ENCODE measurements at regions not wholly inside any gene's neighbourhood (a gene's known extent, or its start where the extent isn't known, plus 50 kb on each side); places are given as distances from the start of the nearest gene placed in this dataset.

- TF ChIP-seq ETS1 (CRISPR knock-in tag; IDR thresholded peaks at IDR 0.05), result no peak
- TF ChIP-seq ZFP41 (CRISPR knock-in tag; IDR thresholded peaks at IDR 0.05; ENCODE audit: borderline replicate concordance), result no peak
- TF ChIP-seq ZNF597 (CRISPR knock-in tag; IDR thresholded peaks at IDR 0.05), result no peak
- no peak for TF ChIP-seq STAT6 (CRISPR knock-in tag; IDR thresholded peaks at IDR 0.05; ENCODE audit: borderline replicate concordance)
- TF ChIP-seq ZNF484 (CRISPR knock-in tag; IDR thresholded peaks at IDR 0.05; ENCODE audit: borderline replicate concordance, low read depth), result no peak
- no peak for TF ChIP-seq ZNF562 (CRISPR knock-in tag; IDR thresholded peaks at IDR 0.05; ENCODE audit: borderline replicate concordance)
- TF ChIP-seq ZNF44 (CRISPR knock-in tag; IDR thresholded peaks at IDR 0.05), result no peak
These were observed 391.9 kb upstream of the NDST4 start (continued) for GRCh38 chr4:115505326-115505725.

GRCh38 chr4:115501656-115502055 lies 388.2 kb upstream of the NDST4 start:
- no peak overlapping the region for H3K9ac ChIP-seq (ENCODE audit: insufficient read depth, low read depth, low read length)
- CTCF ChIA-PET (ENCODE audit: low intra/inter-chr PET ratio, low total read pairs), result no interaction called here
- intact Hi-C loops (cut with micrococcal nuclease; ENCODE audit: unreplicated experiment), result no loop called here
- H3K36me3 ChIP-seq (replicated peaks in 1 of 2; ENCODE audit: control insufficient read depth in 1 of 2, insufficient read depth in 2 of 2, low read length in 2 of 2), result no peaks in the 10 kb centered on the region
- H3K4me2 ChIP-seq (ENCODE audit: low read depth, low read length), result no peak overlapping the region
- no peak overlapping the region for H3K27ac ChIP-seq (ENCODE audit: extremely low read length, insufficient read depth, low read length)
- ATAC-seq (no peak), FAIRE-seq (no peak), DNase-seq (ENCODE audit: low spot score) (no peak)
- in situ Hi-C loops (cut with HindIII; ENCODE audit: extremely low pct_ligation_motif_present, low pct_unique_long_range_greater_than_20kb), result no loop called here
- WGBS (ENCODE audit: low lambda C conversion rate), result 0% methylated on average over 2 of the region's 2 CpGs
- peak overlapping the region; percentile 23 for H2AFZ ChIP-seq (ENCODE audit: low read length)
- no peaks in the 10 kb centered on the region for H3K27me3 ChIP-seq (ENCODE audit: control insufficient read depth in 1 of 2, insufficient read depth in 2 of 2, low read length in 2 of 2)
- POLR2A ChIA-PET, result no interaction called here
- H3K4me1 ChIP-seq (ENCODE audit: insufficient read depth, low read length), result no peaks in the 10 kb centered on the region
- H3K4me3 ChIP-seq (replicated peaks in 1 of 3; ENCODE audit: insufficient read depth in 1 of 3, low read depth in 2 of 3, low read length in 3 of 3), result no peak overlapping the region
- H4K20me1 ChIP-seq (ENCODE audit: insufficient read depth, low read length), result no peaks in the 10 kb centered on the region; the same call in 1 of the 2 replicates
- no peaks in the 10 kb centered on the region for H3K79me2 ChIP-seq (ENCODE audit: insufficient read depth, low read length)
- no TSS peak for BruUV-seq (replicated peaks)
- H3K9me3 ChIP-seq (ENCODE audit: low read length), result no peaks in the 10 kb centered on the region
- TF ChIP-seq PPARG (CRISPR knock-in tag; conservative IDR thresholded peaks at IDR 0.05) (no peak), RBFOX2 (IDR thresholded peaks at IDR 0.05; ENCODE audit: low read depth, low read length) (no peak), ZNF784 (CRISPR knock-in tag; IDR thresholded peaks at IDR 0.05; ENCODE audit: borderline replicate concordance) (no peak), ZNF674 (CRISPR knock-in tag; IDR thresholded peaks at IDR 0.05; ENCODE audit: low read depth) (no peak), POGK (CRISPR knock-in tag; conservative IDR thresholded peaks at IDR 0.05) (no peak), SMAD1 (CRISPR knock-in tag; IDR thresholded peaks at IDR 0.05; ENCODE audit: borderline replicate concordance, low read depth) (no peak)

Measured in HepG2 (cell line).